ENCODE measurements at regions not wholly inside any gene's neighbourhood (a gene's known extent, or its start where the extent isn't known, plus 50 kb on each side); places are given as distances from the start of the nearest gene placed in this dataset.

GRCh38 chr2:116511426-116511825 lies 1303.1 kb upstream of the DDX18 start:
- BruUV-seq (replicated peaks): no TSS peak
- no peak overlapping the region for H2AFZ ChIP-seq (ENCODE audit: control insufficient read depth, low read depth, low read length)
- FAIRE-seq (no peak), ATAC-seq (no peak), DNase-seq (ENCODE audit: low read depth, low spot score) (no peak)
- H4K20me1 ChIP-seq (ENCODE audit: control insufficient read depth, insufficient read depth): no peaks in the 10 kb centered on the region
- ChIA-PET CTCF (interaction anchor here (0.8 to 1.4 kb wide), 2 partner anchors 9 to 441 kb away, joined by 4 read pairs; no protein-coding TSS in a partner anchor), POLR2A (no interaction called here), RAD21 (ENCODE audit: unreplicated experiment) (interaction anchor here (1.1 kb wide), 1 partner anchor 1107 kb away, joined by 3 read pairs; no protein-coding TSS in a partner anchor), SMC1A (ENCODE audit: uncharacterized antibody, unreplicated experiment) (interaction anchor here (0.9 kb wide), 1 partner anchor 32 kb away, joined by 3 read pairs; no protein-coding TSS in a partner anchor)
- no peaks in the 10 kb centered on the region for H3K79me2 ChIP-seq (ENCODE audit: control insufficient read depth, insufficient read depth, low read length)
- H3K4me2 ChIP-seq (ENCODE audit: control insufficient read depth, insufficient read depth): no peak overlapping the region
- no peak overlapping the region for H3K27ac ChIP-seq (ENCODE audit: control insufficient read depth, insufficient read depth)
- no peaks in the 10 kb centered on the region for H3K4me1 ChIP-seq (ENCODE audit: control insufficient read depth, insufficient read depth, low read length)
- in situ Hi-C loops (cut with MboI) (loop anchor here (25.0 kb wide), 1 partner anchor 1251 kb away; no protein-coding TSS in a partner anchor), intact Hi-C loops (cut with micrococcal nuclease; ENCODE audit: unreplicated experiment) (loop anchor here (5.0 kb wide), 1 partner anchor 1261 kb away; no protein-coding TSS in a partner anchor)
- H3K36me3 ChIP-seq (ENCODE audit: control insufficient read depth in 2 of 2, insufficient read depth in 2 of 2, low read length in 1 of 2): no peaks in the 10 kb centered on the region
- TF ChIP-seq CHD2 (IDR thresholded peaks at IDR 0.05; ENCODE audit: borderline replicate concordance, low read depth, low read length) (no peak), CEBPB (IDR thresholded peaks at IDR 0.05; ENCODE audit: borderline replicate concordance in 1 of 2, low read depth in 2 of 2, low read length in 2 of 2) (no peak), ATF7 (IDR thresholded peaks at IDR 0.05; ENCODE audit: low read depth) (no peak), IRF5 (IDR thresholded peaks at IDR 0.05; ENCODE audit: borderline replicate concordance) (no peak), FOXK2 (IDR thresholded peaks at IDR 0.05) (no peak), TARDBP (IDR thresholded peaks at IDR 0.05; ENCODE audit: borderline replicate concordance) (no peak), NR2C2 (IDR thresholded peaks at IDR 0.05; ENCODE audit: borderline replicate concordance, control insufficient read depth, insufficient read length, low read depth) (no peak), CEBPZ (IDR thresholded peaks at IDR 0.05; ENCODE audit: low read depth, low read length) (no peak), MEF2A (IDR thresholded peaks at IDR 0.05; ENCODE audit: insufficient read depth, low read depth, low read length) (no peak)
- TF ChIP-seq, protein P1, sequence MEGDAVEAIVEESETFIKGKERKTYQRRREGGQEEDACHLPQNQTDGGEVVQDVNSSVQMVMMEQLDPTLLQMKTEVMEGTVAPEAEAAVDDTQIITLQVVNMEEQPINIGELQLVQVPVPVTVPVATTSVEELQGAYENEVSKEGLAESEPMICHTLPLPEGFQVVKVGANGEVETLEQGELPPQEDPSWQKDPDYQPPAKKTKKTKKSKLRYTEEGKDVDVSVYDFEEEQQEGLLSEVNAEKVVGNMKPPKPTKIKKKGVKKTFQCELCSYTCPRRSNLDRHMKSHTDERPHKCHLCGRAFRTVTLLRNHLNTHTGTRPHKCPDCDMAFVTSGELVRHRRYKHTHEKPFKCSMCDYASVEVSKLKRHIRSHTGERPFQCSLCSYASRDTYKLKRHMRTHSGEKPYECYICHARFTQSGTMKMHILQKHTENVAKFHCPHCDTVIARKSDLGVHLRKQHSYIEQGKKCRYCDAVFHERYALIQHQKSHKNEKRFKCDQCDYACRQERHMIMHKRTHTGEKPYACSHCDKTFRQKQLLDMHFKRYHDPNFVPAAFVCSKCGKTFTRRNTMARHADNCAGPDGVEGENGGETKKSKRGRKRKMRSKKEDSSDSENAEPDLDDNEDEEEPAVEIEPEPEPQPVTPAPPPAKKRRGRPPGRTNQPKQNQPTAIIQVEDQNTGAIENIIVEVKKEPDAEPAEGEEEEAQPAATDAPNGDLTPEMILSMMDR (IDR thresholded peaks at IDR 0.05 in 2 of 3, conservative IDR thresholded peaks at IDR 0.05 in 1 of 3; ENCODE audit: control insufficient read depth in 2 of 3, extremely low read depth in 1 of 3, insufficient read depth in 1 of 3, low read depth in 3 of 3, low read length in 3 of 3): no peak
- TF ChIP-seq, protein P2, sequence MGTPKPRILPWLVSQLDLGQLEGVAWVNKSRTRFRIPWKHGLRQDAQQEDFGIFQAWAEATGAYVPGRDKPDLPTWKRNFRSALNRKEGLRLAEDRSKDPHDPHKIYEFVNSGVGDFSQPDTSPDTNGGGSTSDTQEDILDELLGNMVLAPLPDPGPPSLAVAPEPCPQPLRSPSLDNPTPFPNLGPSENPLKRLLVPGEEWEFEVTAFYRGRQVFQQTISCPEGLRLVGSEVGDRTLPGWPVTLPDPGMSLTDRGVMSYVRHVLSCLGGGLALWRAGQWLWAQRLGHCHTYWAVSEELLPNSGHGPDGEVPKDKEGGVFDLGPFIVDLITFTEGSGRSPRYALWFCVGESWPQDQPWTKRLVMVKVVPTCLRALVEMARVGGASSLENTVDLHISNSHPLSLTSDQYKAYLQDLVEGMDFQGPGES (IDR thresholded peaks at IDR 0.05): no peak
- TF ChIP-seq, protein P3, sequence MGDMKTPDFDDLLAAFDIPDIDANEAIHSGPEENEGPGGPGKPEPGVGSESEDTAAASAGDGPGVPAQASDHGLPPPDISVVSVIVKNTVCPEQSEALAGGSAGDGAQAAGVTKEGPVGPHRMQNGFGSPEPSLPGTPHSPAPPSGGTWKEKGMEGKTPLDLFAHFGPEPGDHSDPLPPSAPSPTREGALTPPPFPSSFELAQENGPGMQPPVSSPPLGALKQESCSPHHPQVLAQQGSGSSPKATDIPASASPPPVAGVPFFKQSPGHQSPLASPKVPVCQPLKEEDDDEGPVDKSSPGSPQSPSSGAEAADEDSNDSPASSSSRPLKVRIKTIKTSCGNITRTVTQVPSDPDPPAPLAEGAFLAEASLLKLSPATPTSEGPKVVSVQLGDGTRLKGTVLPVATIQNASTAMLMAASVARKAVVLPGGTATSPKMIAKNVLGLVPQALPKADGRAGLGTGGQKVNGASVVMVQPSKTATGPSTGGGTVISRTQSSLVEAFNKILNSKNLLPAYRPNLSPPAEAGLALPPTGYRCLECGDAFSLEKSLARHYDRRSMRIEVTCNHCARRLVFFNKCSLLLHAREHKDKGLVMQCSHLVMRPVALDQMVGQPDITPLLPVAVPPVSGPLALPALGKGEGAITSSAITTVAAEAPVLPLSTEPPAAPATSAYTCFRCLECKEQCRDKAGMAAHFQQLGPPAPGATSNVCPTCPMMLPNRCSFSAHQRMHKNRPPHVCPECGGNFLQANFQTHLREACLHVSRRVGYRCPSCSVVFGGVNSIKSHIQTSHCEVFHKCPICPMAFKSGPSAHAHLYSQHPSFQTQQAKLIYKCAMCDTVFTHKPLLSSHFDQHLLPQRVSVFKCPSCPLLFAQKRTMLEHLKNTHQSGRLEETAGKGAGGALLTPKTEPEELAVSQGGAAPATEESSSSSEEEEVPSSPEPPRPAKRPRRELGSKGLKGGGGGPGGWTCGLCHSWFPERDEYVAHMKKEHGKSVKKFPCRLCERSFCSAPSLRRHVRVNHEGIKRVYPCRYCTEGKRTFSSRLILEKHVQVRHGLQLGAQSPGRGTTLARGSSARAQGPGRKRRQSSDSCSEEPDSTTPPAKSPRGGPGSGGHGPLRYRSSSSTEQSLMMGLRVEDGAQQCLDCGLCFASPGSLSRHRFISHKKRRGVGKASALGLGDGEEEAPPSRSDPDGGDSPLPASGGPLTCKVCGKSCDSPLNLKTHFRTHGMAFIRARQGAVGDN (IDR thresholded peaks at IDR 0.05): no peak
- no peaks in the 10 kb centered on the region for H3K9me3 ChIP-seq (replicated peaks; ENCODE audit: control insufficient read depth, insufficient read depth, low read length)
- no peak overlapping the region for H3K4me3 ChIP-seq
- 21% methylated on average over 6 of the region's 6 CpGs for WGBS (ENCODE audit: insufficient coverage, insufficient replicate concordance, low lambda C conversion rate, missing lambda C conversion rate)
- no peak overlapping the region for H3K9ac ChIP-seq (ENCODE audit: control insufficient read depth, insufficient read depth, low read length)
- H3K27me3 ChIP-seq (replicated peaks in 1 of 2; ENCODE audit: control insufficient read depth in 2 of 2, insufficient read depth in 2 of 2, low read length in 1 of 2): no peaks in the 10 kb centered on the region

Data from GM12878 (cell line).